ENCODE measurements at regions not wholly inside any gene's neighbourhood (a gene's known extent, or its start where the extent isn't known, plus 50 kb on each side); places are given as distances from the start of the nearest gene placed in this dataset.
A peak's percentile ranks its signal among the peaks of the same experiment; 100 is the strongest.
"Not testable (repeated sequence)": the region's sequence is repeated elsewhere in the genome, so short reads cannot be mapped to it uniquely, and the experiment has no call there.

- no peak for DNase-seq
Observed at GRCh38 chr11:64428693-64429092, 69.7 kb downstream of the RPS6KA4 start.

- no peak for DNase-seq
Observed at GRCh38 chr11:64429970-64430369, 71.0 kb downstream of the RPS6KA4 start.

DNA sequence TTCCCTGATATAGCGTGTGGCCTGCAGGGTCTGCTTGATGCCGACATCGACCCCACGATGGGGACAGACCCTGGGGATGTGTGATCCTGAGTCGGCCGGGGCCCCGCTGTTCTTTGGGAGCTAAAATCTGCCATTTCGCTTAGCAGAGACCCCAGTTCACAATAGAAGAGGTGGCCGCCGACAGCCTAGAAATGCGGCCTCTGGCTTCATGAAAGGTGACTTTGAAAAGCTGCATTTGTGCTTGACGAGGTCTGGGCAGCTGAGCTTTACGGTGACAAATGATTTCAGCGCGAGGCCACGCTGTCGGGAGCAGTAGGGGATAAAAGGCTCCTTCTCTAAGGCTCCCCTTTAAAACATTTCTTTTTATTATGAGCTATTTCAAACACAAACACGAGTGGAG, 71.7 kb downstream of the RPS6KA4 start:
- DNase-seq, result no peak

- DNase-seq, result no peak
Observed at GRCh38 chr11:64436000-64436399, 77.0 kb downstream of the RPS6KA4 start.

- DNase-seq, result no peak
Observed at GRCh38 chr11:64437426-64437825, 78.5 kb downstream of the RPS6KA4 start.

- no peak for DNase-seq
Observed at GRCh38 chr11:64438986-64439771, 80.2 kb downstream of the RPS6KA4 start.

DNA sequence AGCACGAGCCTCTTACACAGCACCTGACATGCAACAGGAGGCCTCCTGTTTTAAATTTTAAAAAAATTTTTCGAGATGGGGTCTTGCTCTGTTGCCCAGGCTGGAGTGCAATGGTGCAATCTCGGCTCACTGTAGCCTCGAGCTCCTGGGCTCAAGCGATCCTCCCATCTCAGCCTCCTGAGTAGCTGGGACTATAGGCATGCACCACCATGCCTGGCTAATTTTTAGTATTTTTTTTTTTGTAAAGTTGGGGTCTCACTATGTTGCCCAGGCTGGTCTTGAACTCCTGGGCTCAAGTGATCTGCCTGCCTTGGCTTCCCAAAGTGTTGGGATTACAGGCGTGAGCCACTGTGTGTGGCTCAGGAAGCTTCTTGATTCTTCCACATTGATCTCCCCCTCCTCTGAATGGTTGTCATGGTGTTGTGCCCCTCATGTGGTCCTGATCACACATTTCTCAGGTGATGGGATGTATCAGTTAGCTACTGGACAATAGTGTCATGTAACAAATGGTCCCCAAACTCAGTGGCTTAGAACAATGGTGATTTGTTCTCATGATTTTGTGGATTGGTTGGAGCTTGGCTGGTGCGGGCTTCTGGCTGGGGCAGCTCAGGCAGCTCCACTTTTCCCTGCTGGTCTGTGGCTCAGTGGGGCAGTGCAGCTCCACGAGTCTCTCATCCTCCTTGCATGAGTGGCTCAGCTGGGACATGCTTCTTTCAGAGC, 81.0 kb downstream of the RPS6KA4 start:
- not testable (repeated sequence) for DNase-seq

- no peak for DNase-seq
Observed at GRCh38 chr11:64441127-64441526, 82.2 kb downstream of the RPS6KA4 start.

GRCh38 chr11:64443001-64443400, 84.0 kb downstream of the RPS6KA4 start:
- DNase-seq, result no peak

GRCh38 chr11:64444838-64445441, 86.0 kb downstream of the RPS6KA4 start:
- DNase-seq, result no peak

- DNase-seq, result no peak
Observed at GRCh38 chr11:64445651-64446050, 86.7 kb downstream of the RPS6KA4 start.

- peak; percentile 45 for DNase-seq
Observed at GRCh38 chr11:64447831-64448598, 89.1 kb downstream of the RPS6KA4 start.

GRCh38 chr11:64448599-64449380, 89.8 kb downstream of the RPS6KA4 start:
- DNase-seq, result peak; percentile 72

DNA sequence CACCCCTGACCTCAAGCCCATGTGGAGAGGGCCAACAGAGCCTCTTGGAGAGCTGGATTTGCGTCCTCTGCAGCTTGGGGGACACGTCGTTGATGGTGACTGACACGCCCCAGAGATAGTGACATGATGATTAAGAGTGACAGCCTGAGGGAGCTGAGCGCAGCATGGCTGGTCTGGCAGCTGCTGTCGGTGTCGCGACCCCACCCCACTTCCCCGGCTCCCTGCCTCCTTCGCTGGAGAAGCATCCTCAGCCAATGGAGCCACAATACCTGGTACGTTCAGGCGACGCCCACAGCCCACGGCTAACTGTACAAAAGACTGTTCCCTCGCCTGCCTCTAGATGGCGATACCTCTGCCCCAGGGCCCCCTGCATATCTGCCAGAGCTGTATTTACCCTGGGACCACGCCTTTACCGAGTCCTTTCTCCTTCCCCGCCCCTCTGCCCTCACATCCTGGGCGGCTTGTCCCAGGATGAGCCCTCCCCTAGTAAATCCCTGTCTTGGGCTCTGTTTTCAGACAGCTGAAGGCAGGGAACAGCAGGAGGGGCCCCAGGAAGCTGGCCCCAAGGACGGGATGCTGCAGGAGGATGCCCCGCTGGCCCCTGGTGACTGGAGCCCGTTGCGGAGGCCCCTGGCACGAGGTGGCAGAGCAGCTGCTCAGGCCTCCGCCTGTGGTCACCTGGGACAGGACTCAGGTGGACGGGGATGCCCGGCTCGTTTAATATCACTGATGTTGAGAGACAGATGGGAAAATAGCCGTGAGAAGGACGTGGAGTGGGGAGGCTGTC, 90.6 kb downstream of the RPS6KA4 start:
- peak; percentile 84 for DNase-seq

GRCh38 chr11:64450168-64450560, 91.2 kb downstream of the RPS6KA4 start:
- DNase-seq, result no peak

DNA sequence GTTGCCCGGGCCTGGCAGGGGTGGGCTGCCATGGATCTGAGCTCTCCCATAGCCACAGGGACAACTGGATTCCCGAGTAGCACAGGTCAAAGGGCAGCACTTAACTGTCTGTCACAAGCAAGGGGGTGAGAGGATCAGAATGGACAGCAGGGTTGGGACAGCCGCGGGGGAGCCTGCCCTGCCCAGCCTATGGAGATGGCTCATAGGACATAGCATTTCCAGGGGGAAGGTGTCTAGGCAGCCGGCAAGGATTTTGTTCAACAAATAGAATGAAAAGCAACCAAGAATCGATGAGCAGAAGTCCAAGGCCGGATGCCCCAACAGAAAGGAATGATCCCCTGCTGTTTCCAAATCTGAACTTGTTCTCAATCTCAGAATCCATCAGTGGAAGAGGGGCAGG, 92.9 kb downstream of the RPS6KA4 start:
- DNase-seq, result no peak

- no peak for DNase-seq
Observed at GRCh38 chr11:64453466-64453865, 94.5 kb downstream of the RPS6KA4 start.

GRCh38 chr11:64455456-64456261, 96.7 kb downstream of the RPS6KA4 start:
- DNase-seq, result no peak

DNA sequence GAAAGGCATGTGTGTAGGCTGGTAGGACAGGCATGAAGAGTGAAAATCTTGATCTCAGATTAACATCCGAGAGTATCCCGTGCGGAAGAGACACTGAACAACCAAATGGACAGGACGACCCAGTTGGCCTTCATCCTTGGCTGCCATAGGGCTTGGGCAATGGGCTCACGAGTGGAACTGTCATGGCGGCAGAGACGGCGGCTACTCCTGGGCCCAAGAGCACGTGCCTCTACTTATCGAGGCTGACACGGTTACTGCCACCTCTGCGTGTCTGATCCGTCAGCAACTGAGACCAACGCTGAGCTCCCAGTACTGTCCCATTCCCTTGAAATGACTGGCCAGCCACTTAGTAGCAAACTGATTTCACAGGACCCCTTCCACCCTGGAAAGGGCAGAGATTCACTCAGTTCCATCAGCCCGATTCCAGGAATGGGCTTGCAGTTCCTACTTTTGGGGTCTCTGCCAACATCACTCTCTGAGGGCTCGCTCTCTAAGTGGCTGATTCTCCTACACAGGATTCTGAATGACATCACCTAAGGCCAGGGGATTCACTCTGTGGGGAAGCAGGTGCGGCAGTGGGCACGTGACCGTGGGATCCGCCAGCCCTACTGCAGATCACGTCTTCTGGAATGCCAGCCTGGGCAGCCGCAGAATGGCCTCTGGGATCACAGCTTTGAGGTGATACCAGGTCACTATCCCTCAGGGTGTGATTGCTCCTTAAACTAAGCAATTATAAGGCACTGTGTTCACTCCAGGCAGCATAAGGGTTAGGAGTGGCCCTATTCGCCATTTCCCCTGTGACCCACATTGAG, 97.8 kb downstream of the RPS6KA4 start:
- no peak for DNase-seq
